ENCODE measurements at regions not wholly inside any gene's neighbourhood (a gene's known extent, or its start where the extent isn't known, plus 50 kb on each side); places are given as distances from the start of the nearest gene placed in this dataset.

DNA sequence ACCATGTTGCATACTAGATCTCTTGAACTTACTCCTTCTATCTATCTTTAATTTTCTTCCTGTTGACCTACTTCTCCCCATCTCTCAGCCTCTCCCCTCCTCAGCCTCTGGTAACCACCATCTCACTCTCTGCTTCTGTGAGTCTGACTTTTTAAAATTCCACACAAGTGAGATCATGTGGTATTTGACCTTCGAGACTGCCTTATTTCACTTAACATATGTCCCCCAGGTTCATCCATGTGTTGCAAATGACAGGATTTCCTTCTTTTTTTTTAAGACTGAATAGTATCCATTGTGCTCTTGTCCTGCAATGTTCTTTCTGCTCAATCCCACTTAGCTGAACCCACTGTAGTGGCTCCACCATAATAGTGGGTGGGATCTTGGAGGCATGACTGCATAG, 51.4 kb upstream of the DNAJC1 start:
- no peak overlapping the region for H3K9ac ChIP-seq (ENCODE audit: insufficient read depth in 1 of 2, low read depth in 2 of 2, low read length in 2 of 2)
- H3K4me2 ChIP-seq (ENCODE audit: insufficient read depth, low read length) = no peak overlapping the region
- ChIA-PET POLR2A (no interaction called here), CTCF (ENCODE audit: low intra/inter-chr PET ratio) (no interaction called here)
- peak overlapping the region; percentile 71 for H2AFZ ChIP-seq (ENCODE audit: low read depth, low read length)
- no peaks in the 10 kb centered on the region for H4K20me1 ChIP-seq (replicated peaks; ENCODE audit: control insufficient read depth, insufficient read depth, low read length)
- no peaks in the 10 kb centered on the region for H3K27me3 ChIP-seq (ENCODE audit: control insufficient read depth in 2 of 2, insufficient read depth in 2 of 2, low read length in 2 of 2)
- H3K27ac ChIP-seq (ENCODE audit: extremely low read depth, low read depth, low read length) = no peak overlapping the region
- peaks cover 6% of the 10 kb centered on the region for H3K9me3 ChIP-seq (replicated peaks; ENCODE audit: control insufficient read depth, insufficient read depth, low read depth, low read length)
- H3K4me1 ChIP-seq (replicated peaks in 1 of 2; ENCODE audit: control insufficient read depth in 2 of 2, insufficient read depth in 2 of 2, low read length in 2 of 2) = no peaks in the 10 kb centered on the region
- WGBS (ENCODE audit: insufficient coverage, low coverage, missing lambda C conversion rate) = 33% methylated on average over 1 of the region's 1 CpG
- BruUV-seq (replicated peaks) = no TSS peak
- TF ChIP-seq NR2C1 (IDR thresholded peaks at IDR 0.05) (no peak), NR2C1 (tag; IDR thresholded peaks at IDR 0.05) (no peak), KAT7 (CRISPR knock-in tag; IDR thresholded peaks at IDR 0.05; ENCODE audit: borderline replicate concordance) (no peak), ZFPM2 (CRISPR knock-in tag; IDR thresholded peaks at IDR 0.05) (no peak), GTF2E2 (tag; IDR thresholded peaks at IDR 0.05) (no peak), FUS (optimal IDR thresholded peaks at IDR 0.05; ENCODE audit: low read depth, low read length) (no peak), ZSCAN29 (IDR thresholded peaks at IDR 0.05) (no peak), ZNF124 (CRISPR knock-in tag; IDR thresholded peaks at IDR 0.05) (no peak), NELFE (IDR thresholded peaks at IDR 0.05; ENCODE audit: insufficient read depth, insufficient read length) (no peak), PRPF4 (IDR thresholded peaks at IDR 0.05; ENCODE audit: insufficient read depth, low read depth, low read length, poor library complexity, severe bottlenecking) (no peak), KLF16 (IDR thresholded peaks at IDR 0.05) (no peak), ZNF41 (CRISPR knock-in tag; conservative IDR thresholded peaks at IDR 0.05) (no peak), ILF3 (IDR thresholded peaks at IDR 0.05; ENCODE audit: borderline replicate concordance) (no peak), EZH2 (IDR thresholded peaks at IDR 0.05; ENCODE audit: borderline replicate concordance, low read depth, low read length) (no peak)
- TF ChIP-seq, protein P1, sequence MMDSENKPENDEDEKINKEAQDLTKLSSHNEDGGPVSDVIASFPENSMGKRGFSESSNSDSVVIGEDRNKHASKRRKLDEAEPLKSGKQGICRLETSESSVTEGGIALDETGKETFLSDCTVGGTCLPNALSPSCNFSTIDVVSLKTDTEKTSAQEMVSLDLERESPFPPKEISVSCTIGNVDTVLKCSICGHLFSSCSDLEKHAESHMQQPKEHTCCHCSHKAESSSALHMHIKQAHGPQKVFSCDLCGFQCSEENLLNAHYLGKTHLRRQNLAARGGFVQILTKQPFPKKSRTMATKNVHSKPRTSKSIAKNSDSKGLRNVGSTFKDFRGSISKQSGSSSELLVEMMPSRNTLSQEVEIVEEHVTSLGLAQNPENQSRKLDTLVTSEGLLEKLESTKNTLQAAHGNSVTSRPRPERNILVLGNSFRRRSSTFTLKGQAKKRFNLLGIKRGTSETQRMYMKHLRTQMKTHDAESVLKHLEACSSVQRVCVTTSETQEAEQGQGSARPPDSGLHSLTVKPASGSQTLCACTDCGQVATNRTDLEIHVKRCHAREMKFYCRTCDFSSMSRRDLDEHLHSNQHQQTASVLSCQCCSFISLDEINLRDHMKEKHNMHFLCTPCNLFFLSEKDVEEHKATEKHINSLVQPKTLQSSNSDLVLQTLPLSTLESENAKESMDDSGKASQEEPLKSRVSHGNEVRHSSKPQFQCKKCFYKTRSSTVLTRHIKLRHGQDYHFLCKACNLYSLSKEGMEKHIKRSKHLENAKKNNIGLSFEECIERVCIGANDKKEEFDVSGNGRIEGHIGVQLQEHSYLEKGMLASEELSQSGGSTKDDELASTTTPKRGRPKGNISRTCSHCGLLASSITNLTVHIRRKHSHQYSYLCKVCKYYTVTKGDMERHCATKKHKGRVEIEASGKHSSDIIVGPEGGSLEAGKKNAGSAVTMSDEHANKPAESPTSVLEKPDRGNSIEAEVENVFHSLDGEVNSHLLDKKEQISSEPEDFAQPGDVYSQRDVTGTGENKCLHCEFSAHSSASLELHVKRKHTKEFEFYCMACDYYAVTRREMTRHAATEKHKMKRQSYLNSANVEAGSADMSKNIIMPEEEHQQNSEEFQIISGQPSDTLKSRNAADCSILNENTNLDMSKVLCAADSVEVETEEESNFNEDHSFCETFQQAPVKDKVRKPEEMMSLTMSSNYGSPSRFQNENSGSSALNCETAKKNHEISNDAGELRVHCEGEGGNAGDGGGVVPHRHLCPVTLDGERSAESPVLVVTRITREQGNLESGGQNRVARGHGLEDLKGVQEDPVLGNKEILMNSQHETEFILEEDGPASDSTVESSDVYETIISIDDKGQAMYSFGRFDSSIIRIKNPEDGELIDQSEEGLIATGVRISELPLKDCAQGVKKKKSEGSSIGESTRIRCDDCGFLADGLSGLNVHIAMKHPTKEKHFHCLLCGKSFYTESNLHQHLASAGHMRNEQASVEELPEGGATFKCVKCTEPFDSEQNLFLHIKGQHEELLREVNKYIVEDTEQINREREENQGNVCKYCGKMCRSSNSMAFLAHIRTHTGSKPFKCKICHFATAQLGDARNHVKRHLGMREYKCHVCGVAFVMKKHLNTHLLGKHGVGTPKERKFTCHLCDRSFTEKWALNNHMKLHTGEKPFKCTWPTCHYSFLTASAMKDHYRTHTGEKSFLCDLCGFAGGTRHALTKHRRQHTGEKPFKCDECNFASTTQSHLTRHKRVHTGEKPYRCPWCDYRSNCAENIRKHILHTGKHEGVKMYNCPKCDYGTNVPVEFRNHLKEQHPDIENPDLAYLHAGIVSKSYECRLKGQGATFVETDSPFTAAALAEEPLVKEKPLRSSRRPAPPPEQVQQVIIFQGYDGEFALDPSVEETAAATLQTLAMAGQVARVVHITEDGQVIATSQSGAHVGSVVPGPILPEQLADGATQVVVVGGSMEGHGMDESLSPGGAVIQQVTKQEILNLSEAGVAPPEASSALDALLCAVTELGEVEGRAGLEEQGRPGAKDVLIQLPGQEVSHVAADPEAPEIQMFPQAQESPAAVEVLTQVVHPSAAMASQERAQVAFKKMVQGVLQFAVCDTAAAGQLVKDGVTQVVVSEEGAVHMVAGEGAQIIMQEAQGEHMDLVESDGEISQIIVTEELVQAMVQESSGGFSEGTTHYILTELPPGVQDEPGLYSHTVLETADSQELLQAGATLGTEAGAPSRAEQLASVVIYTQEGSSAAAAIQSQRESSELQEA (IDR thresholded peaks at IDR 0.05; ENCODE audit: low read depth) = no peak
- TF ChIP-seq, protein P2, sequence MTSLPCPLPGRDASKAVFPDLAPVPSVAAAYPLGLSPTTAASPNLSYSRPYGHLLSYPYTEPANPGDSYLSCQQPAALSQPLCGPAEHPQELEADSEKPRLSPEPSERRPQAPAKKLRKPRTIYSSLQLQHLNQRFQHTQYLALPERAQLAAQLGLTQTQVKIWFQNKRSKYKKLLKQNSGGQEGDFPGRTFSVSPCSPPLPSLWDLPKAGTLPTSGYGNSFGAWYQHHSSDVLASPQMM (CRISPR knock-in tag; IDR thresholded peaks at IDR 0.05) = no peak
- H3K36me3 ChIP-seq (ENCODE audit: control insufficient read depth, insufficient read depth, low read length) = no peaks in the 10 kb centered on the region
- H3K9me1 ChIP-seq (ENCODE audit: control insufficient read depth, insufficient read depth, low read length) = no peaks in the 10 kb centered on the region
- FAIRE-seq = peak; percentile 19
- ATAC-seq = no peak; the same call in 2 of the 3 replicates
- in situ Hi-C loops (cut with MboI) (no loop called here), intact Hi-C loops (cut with micrococcal nuclease) (no loop called here)
- H3K4me3 ChIP-seq = no peak overlapping the region
- H3K79me2 ChIP-seq (ENCODE audit: control insufficient read depth, insufficient read depth, low read length) = no peaks in the 10 kb centered on the region
- DNase-seq (ENCODE audit: extremely low read depth in 1 of 4, low spot score in 3 of 4) = no peak
